Daoy (cell line): ENCODE measurements at regions not wholly inside any gene's neighbourhood (a gene's known extent, or its start where the extent isn't known, plus 50 kb on each side); places are given as distances from the start of the nearest gene placed in this dataset.

Source experiments
- DNase-seq: peaks from one replicate; pipeline ENCODE4 v3.0.0-alpha.2; 2015; ENCODE audit warnings: low read depth

- no peak for DNase-seq
Measured at GRCh38 chr1:200253774-200254495, 155.9 kb downstream of the ZNF281 start.

- DNase-seq, result peak; percentile 43
Measured at GRCh38 chr1:200252531-200252930, 157.3 kb downstream of the ZNF281 start.

- DNase-seq, result no peak
Measured at GRCh38 chr1:200250469-200250868, 159.4 kb downstream of the ZNF281 start.

DNA sequence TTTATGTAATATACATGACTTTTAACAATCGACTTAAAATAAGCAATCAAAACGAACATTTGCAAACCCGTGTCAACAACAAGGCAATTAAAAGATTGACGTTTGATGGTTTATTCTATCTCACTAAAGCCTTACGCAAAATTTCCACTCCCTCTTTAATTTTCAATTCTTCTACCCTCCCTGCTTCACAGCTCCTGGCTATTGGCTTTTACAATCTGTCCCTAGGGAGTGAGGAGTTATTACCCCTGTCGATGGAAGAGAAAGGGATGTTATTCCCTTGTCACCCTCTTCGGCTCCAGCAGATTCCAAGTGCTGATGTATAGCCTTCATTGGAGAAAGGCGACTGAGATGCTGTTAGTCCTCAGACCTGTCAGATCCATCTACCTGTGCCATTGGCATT, 161.3 kb downstream of the ZNF281 start:
- DNase-seq, result no peak

DNA sequence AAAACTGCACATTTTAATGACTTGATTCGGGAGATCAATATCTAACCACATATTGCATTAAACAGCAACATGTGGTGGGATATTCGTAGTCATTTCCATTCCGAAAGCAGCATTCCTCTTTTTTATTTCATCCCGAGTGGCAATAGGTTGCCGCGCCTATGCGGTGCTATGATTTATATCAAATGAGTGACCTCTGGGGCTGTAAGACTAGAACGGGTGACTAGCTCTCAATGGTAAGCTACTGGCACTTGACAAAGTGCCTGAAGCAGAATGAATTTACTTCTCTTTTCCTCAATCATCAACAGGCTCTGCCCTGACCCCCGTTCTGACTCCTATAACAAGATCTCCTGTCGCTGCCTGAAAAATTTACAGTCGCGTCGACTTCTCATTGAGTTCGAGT, 162.3 kb downstream of the ZNF281 start:
- no peak for DNase-seq

DNA sequence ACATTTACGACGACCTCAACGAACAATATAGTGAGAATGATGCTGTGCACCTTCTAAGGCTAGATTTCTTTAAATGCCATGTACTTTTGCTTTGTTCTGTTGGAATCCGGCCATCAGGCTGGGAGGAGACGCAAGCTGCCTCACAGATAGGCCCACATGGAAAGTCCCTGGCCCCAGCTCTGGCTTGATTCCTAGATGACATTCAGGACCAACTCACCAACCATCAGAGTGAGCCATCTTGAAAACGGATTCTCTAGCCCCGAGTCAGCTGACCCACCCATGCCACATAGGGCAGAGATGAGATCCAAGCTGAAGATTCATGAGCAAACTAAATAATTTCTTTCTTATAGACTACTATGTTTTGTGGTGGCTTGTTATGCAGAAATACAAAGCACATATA, 164.4 kb downstream of the ZNF281 start:
- DNase-seq, result peak; percentile 52

GRCh38 chr1:200243042-200243437, 166.8 kb downstream of the ZNF281 start:
- DNase-seq, result no peak

GRCh38 chr1:200242110-200243041, 167.5 kb downstream of the ZNF281 start:
- DNase-seq, result no peak

- DNase-seq, result no peak
Measured at GRCh38 chr1:200240656-200241055, 169.2 kb downstream of the ZNF281 start.

GRCh38 chr1:200238311-200238710, 171.5 kb downstream of the ZNF281 start:
- DNase-seq, result no peak

DNA sequence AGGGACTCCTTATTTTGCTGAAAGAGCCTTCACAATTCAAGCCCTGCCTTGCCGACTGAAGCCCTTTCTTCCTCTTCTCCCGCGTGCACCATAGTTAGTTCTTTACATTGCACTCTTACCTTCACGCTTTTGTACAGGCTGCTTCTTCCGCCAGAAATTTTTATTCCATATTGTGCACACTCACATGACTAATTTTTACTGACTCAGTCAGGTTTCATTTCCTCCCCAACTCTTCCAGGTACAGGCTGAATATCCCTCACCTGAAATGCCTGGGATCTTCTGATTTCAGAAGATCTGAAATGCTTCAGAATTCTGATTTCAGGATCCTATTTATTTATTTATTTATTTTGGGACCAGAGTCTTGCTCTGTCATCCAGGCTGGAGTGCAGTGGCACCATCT, 172.8 kb downstream of the ZNF281 start:
- DNase-seq, result no peak

- DNase-seq, result no peak
Measured at GRCh38 chr1:200234938-200235337, 174.9 kb downstream of the ZNF281 start.

DNA sequence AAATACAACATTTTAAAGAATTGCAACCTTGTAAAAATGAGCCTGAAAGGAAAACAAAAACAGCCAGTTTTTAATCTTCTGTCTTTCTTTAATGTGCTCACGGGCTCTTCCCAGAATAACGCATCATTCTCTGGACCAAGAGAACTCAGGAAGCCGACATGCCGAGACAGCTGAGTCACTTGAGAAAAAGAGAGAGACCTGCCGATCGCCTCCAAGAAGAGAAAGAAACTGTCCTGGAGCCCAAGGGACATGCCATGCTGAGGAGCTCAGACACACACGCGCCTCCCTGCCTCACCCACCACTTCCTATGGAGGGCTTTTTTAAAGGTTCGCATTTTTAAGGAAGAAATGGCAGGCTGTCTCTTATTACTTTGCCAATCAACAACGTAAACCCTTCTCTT, 176.4 kb downstream of the ZNF281 start:
- DNase-seq, result peak; percentile 24

DNA sequence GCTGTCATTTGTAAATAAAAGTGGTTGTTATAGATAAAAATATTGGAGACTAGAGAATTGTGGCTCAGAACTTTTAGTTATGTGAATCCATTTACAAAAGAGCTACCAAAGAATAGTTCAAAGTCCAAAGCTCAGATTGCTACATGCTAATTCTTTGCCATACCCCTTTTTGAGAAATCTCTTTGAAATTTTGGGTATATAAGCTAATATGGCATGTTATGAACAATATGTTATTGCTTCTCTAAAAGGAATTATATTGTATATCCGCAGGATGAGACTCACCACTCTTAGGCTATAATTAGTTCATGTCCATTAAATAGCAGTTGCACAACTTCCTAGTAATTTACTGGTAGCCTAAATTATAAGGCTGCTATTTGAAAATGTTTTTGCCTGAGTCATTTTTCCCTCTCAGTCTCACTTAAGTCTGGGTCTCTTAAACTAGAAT, 178.0 kb downstream of the ZNF281 start:
- DNase-seq, result no peak

- no peak for DNase-seq
Measured at GRCh38 chr1:200230671-200231070, 179.2 kb downstream of the ZNF281 start.

- no peak for DNase-seq
Measured at GRCh38 chr1:200228486-200228885, 181.3 kb downstream of the ZNF281 start.

DNA sequence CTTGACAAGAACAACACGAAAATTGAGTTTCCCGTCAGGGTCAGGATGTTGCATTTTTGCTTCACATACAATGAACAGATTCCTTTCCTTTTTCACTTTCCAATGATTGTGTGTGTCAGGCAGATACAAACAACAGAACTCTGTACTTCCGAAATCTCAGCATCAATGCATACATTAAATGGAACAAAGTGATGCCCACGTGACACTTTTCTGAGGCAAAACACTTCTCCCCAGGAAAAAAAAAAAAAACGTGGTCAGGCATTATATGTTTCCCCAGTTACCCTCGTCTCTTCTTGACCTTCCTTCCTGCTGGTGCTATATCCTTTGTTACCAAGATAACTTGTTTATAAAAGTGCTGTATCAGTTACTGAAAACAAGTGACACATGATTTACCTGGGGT, 181.8 kb downstream of the ZNF281 start:
- no peak for DNase-seq
